Stomach (tissue), 8 donors: ENCODE measurements at regions not wholly inside any gene's neighbourhood (a gene's known extent, or its start where the extent isn't known, plus 50 kb on each side); places are given as distances from the start of the nearest gene placed in this dataset.

Source experiments
- DNase-seq, 2 donors: peaks; one replicate each; pipeline versions ENCODE4 v3.0.0 to v3.0.0-alpha.2; 2013 to 2019
- H3K27ac ChIP-seq, 5 donors: fragments of 200-600 bp in 4 of 5; sonication (generic) in 4 of 5; one replicate each; pipeline ENCODE4 v1.5.1; 2013 to 2019; ENCODE audit warnings: mild to moderate bottlenecking in 1 of 5, moderate library complexity in 1 of 5
- H3K27me3 ChIP-seq, 3 donors: fragments of 200-600 bp; sonication (generic); one replicate each; pipeline ENCODE4 v1.5.1; 2017 to 2019; ENCODE audit warnings: mixed run types in 1 of 3
- H3K36me3 ChIP-seq, 4 donors: fragments of 200-600 bp; sonication (generic); 1 replicate in 3 of 4; 2 replicates in 1 of 4; pipeline ENCODE4 v1.5.1; 2016 to 2019
- H3K4me1 ChIP-seq, 4 donors: fragments of 200-600 bp; sonication (generic); one replicate each; pipeline ENCODE4 v1.5.1; 2016 to 2019
- H3K4me3 ChIP-seq, 4 donors: fragments of 200-600 bp; sonication (generic) in 3 of 4; one replicate each; pipeline ENCODE4 v1.5.1; 2016 to 2019; ENCODE audit warnings: mild to moderate bottlenecking in 1 of 4
- H3K9me3 ChIP-seq, 4 donors: fragments of 200-600 bp; sonication (generic); one replicate each; pipeline ENCODE4 v1.5.1; 2016 to 2019
- POLR2A ChIP-seq, 4 donors: fragments of 450-650 bp; IDR thresholded peaks; one replicate each; pipeline ENCODE4 v1.6.1; 2016; ENCODE audit warnings: antibody characterized with exemption in 4 of 4, control low read depth in 2 of 4, mild to moderate bottlenecking in 1 of 4, moderate library complexity in 1 of 4
- WGBS, 5 donors: extraction: QIAGEN DNeasy Blood & Tissue Kit in 3 of 5; methylation state at CpG; one replicate each; pipeline versions ENCODE4 v1.1.5 to v1.1.7; 2013 to 2018; 5-methylcytosine and 5-hydroxymethylcytosine counted together
- intact Hi-C: fragments of 100-400 bp; cut with DNase I; formaldehyde crosslinking; loops from one replicate; pipeline ENCODE4 v1.15.1; 2023; ENCODE audit warnings: low total_unique reads
- donor health status: healthy with polysubstance abuse.
- donor health status: Bipolar disorder and iron deficiency.
- donor health status: healthy.

DNA sequence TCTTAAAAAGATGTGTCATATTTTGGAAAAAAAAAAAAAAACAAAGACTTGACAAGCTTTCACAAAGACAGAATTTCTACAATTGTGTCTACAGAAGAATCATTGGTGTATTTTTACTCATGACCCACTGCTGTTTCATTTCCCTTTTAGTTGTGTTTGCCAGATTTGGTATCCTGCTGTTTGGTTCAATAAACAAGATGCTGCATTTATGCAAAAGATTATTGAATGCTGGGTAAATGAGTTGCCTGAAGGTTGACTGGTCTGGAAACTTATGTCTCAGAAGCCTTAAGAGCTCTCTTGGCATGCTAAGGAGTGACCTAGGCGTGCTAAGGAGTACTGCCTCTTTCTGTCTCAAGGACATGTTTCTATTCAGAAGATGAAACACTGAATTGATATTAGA lies 64.9 kb upstream of the NPY2R start:
- no peaks in the 10 kb centered on the region for H3K9me3 ChIP-seq
- no peak for TF ChIP-seq POLR2A (IDR thresholded peaks at IDR 0.05)
- 62 to 86% (median 76%) methylated on average over 1 of the region's 1 CpG for WGBS, 5 donors
- no peak for DNase-seq
- H3K27ac ChIP-seq, result no peak overlapping the region
- intact Hi-C loops, result no loop called here
- H3K4me3 ChIP-seq, result no peak overlapping the region
- no peaks in the 10 kb centered on the region for H3K36me3 ChIP-seq
- H3K4me1 ChIP-seq, result no peaks in the 10 kb centered on the region
- no peaks in the 10 kb centered on the region for H3K27me3 ChIP-seq
